CD4-positive, alpha-beta memory T cell (primary cell): ENCODE measurements at regions not wholly inside any gene's neighbourhood (a gene's known extent, or its start where the extent isn't known, plus 50 kb on each side); places are given as distances from the start of the nearest gene placed in this dataset.
"Not testable (repeated sequence)": the region's sequence is repeated elsewhere in the genome, so short reads cannot be mapped to it uniquely, and the experiment has no call there.

Source experiments
- CTCF ChIA-PET: fragments of 350-600 bp; sonication (Branson Sonifier 250); formaldehyde crosslinking; loops from one replicate; lab custom pipeline; 2021; ENCODE audit warnings: inconsistent platforms; ENCODE audit not compliant: partially characterized antibody; lab: Charles Lee
- POLR2A ChIA-PET: fragments of 350-600 bp; sonication (Branson Sonifier 250); formaldehyde crosslinking; loops from one replicate; lab custom pipeline; 2021; ENCODE audit not compliant: partially characterized antibody; lab: Charles Lee
- DNase-seq, 5 donors: peaks; one replicate each; pipeline versions ENCODE4 v3.0.0 to v3.0.0-alpha.2; 2020 to 2022; ENCODE audit warnings: mixed read lengths in 1 of 5
- H3K27ac ChIP-seq: one replicate; pipeline ENCODE4 v1.7.0; 2013; ENCODE audit warnings: low read depth, low read length
- H3K27me3 ChIP-seq: 2 replicates; pipeline ENCODE4 v1.7.0; 2013; ENCODE audit warnings: mild to moderate bottlenecking, low read length, moderate library complexity; ENCODE audit not compliant: insufficient read depth
- H3K36me3 ChIP-seq: 2 replicates; pipeline ENCODE4 v1.7.0; 2013; ENCODE audit warnings: mild to moderate bottlenecking, low read length, moderate library complexity; ENCODE audit not compliant: insufficient read depth
- H3K4me1 ChIP-seq: 2 replicates; pipeline ENCODE4 v1.7.0; 2013; ENCODE audit warnings: mild to moderate bottlenecking, low read length, moderate library complexity; ENCODE audit not compliant: insufficient read depth
- H3K4me3 ChIP-seq, 2 donors: one replicate each; pipeline ENCODE4 v1.7.0; 2013; ENCODE audit warnings: low read length in 2 of 2, mild to moderate bottlenecking in 1 of 2
- H3K9me3 ChIP-seq, 2 donors: one replicate each; pipeline ENCODE4 v1.7.0; 2013; ENCODE audit warnings: low read length in 2 of 2, control low read depth in 1 of 2; ENCODE audit not compliant: control insufficient read depth in 1 of 2
- H3K27ac Mint-ChIP-seq, 7 donors: one replicate each; pipeline ENCODE4 v1.8.0; 2020 to 2021; ENCODE audit warnings: mixed read lengths in 7 of 7, mild to moderate bottlenecking in 6 of 7, inconsistent platforms in 3 of 7, moderate library complexity in 3 of 7
- H3K27me3 Mint-ChIP-seq, 2 donors: one replicate each; pipeline ENCODE4 v1.8.0; 2020 to 2021; ENCODE audit warnings: mixed read lengths in 2 of 2
- H3K36me3 Mint-ChIP-seq, 2 donors: one replicate each; pipeline ENCODE4 v1.8.0; 2020 to 2021; ENCODE audit warnings: mixed read lengths in 2 of 2, inconsistent platforms in 1 of 2, mild to moderate bottlenecking in 1 of 2
- H3K4me1 Mint-ChIP-seq, 4 donors: one replicate each; pipeline ENCODE4 v1.8.0; 2020 to 2021; ENCODE audit warnings: mixed read lengths in 4 of 4, mild to moderate bottlenecking in 1 of 4
- H3K4me3 Mint-ChIP-seq, 8 donors: one replicate each; pipeline ENCODE4 v1.8.0; 2020 to 2021; ENCODE audit warnings: mixed read lengths in 8 of 8, mild to moderate bottlenecking in 7 of 8, moderate library complexity in 6 of 8, inconsistent platforms in 3 of 8
- H3K9me3 Mint-ChIP-seq, 8 donors: one replicate each; pipeline ENCODE4 v1.8.0; 2020 to 2021; ENCODE audit warnings: mixed read lengths in 8 of 8, mild to moderate bottlenecking in 5 of 8, inconsistent platforms in 3 of 8, moderate library complexity in 1 of 8
- intact Hi-C: fragments of 100-400 bp; cut with micrococcal nuclease; formaldehyde crosslinking; loops from one replicate; pipeline ENCODE4 v1.15.1; 2023

- no peaks in the 10 kb centered on the region for H3K9me3 ChIP-seq
- H3K4me3 Mint-ChIP-seq: no peak overlapping the region
- intact Hi-C loops: no loop called here
- no peak overlapping the region for H3K27ac Mint-ChIP-seq
- no peak overlapping the region for H3K4me3 ChIP-seq
- no peaks in the 10 kb centered on the region for H3K4me1 ChIP-seq
- no peaks in the 10 kb centered on the region for H3K36me3 Mint-ChIP-seq
- ChIA-PET CTCF (no interaction called here), POLR2A (no interaction called here)
- no peak for DNase-seq
- no peaks in the 10 kb centered on the region for H3K4me1 Mint-ChIP-seq
- H3K27ac ChIP-seq: no peak overlapping the region
- H3K27me3 Mint-ChIP-seq: no peaks in the 10 kb centered on the region
- H3K36me3 ChIP-seq: no peaks in the 10 kb centered on the region
- H3K27me3 ChIP-seq: no peaks in the 10 kb centered on the region
- peaks cover 0 to 7% (median 0%) of the 10 kb centered on the region in 8 donors for H3K9me3 Mint-ChIP-seq
These were observed 566.0 kb downstream of the ADGRL2 start for GRCh38 chr1:82366689-82367088.

GRCh38 chr1:82359541-82359940 lies 558.8 kb downstream of the ADGRL2 start:
- H3K27me3 Mint-ChIP-seq, POLR2A ChIA-PET, H3K4me1 ChIP-seq, H3K27ac ChIP-seq, H3K27ac Mint-ChIP-seq, H3K4me1 Mint-ChIP-seq, H3K36me3 ChIP-seq, H3K4me3 ChIP-seq, intact Hi-C loops, H3K27me3 ChIP-seq, H3K36me3 Mint-ChIP-seq, H3K9me3 Mint-ChIP-seq, CTCF ChIA-PET, DNase-seq, H3K4me3 Mint-ChIP-seq, H3K9me3 ChIP-seq: not testable (repeated sequence)

GRCh38 chr1:82358706-82359105 lies 558.0 kb downstream of the ADGRL2 start:
- H3K27ac ChIP-seq, H3K27ac Mint-ChIP-seq, H3K36me3 ChIP-seq, H3K27me3 Mint-ChIP-seq, H3K27me3 ChIP-seq, H3K4me3 ChIP-seq, intact Hi-C loops, CTCF ChIA-PET, H3K9me3 ChIP-seq, DNase-seq, H3K4me1 ChIP-seq, H3K4me1 Mint-ChIP-seq, H3K36me3 Mint-ChIP-seq, POLR2A ChIA-PET, H3K4me3 Mint-ChIP-seq, H3K9me3 Mint-ChIP-seq: not testable (repeated sequence)

- H3K4me1 Mint-ChIP-seq, H3K9me3 ChIP-seq, H3K4me3 Mint-ChIP-seq, intact Hi-C loops, POLR2A ChIA-PET, DNase-seq, H3K36me3 Mint-ChIP-seq, H3K4me1 ChIP-seq, H3K27me3 ChIP-seq, H3K9me3 Mint-ChIP-seq, H3K27ac ChIP-seq, H3K36me3 ChIP-seq, H3K27me3 Mint-ChIP-seq, CTCF ChIA-PET, H3K27ac Mint-ChIP-seq, H3K4me3 ChIP-seq: not testable (repeated sequence)
These were observed 553.8 kb downstream of the ADGRL2 start for GRCh38 chr1:82354546-82354945.

GRCh38 chr1:82348487-82348886 lies 547.8 kb downstream of the ADGRL2 start:
- POLR2A ChIA-PET: no interaction called here
- no peaks in the 10 kb centered on the region for H3K4me1 Mint-ChIP-seq
- no peaks in the 10 kb centered on the region for H3K27me3 ChIP-seq
- no peaks in the 10 kb centered on the region for H3K36me3 Mint-ChIP-seq
- CTCF ChIA-PET: no interaction called here
- H3K36me3 ChIP-seq: no peaks in the 10 kb centered on the region
- H3K27me3 Mint-ChIP-seq: no peaks in the 10 kb centered on the region
- H3K9me3 Mint-ChIP-seq: peaks cover 0 to 11% (median 5%) of the 10 kb centered on the region in 8 donors
- H3K4me3 Mint-ChIP-seq: no peak overlapping the region
- H3K27ac Mint-ChIP-seq: no peak overlapping the region
- H3K4me1 ChIP-seq: no peaks in the 10 kb centered on the region
- no peak for DNase-seq
- H3K9me3 ChIP-seq: no peaks in the 10 kb centered on the region
- no peak overlapping the region for H3K4me3 ChIP-seq
- intact Hi-C loops: no loop called here
- no peak overlapping the region for H3K27ac ChIP-seq

GRCh38 chr1:82346141-82346540 lies 545.4 kb downstream of the ADGRL2 start:
- ChIA-PET CTCF (no interaction called here), POLR2A (no interaction called here)
- H3K4me1 ChIP-seq: no peaks in the 10 kb centered on the region
- no peak overlapping the region for H3K4me3 Mint-ChIP-seq
- no peaks in the 10 kb centered on the region for H3K36me3 Mint-ChIP-seq
- no peaks in the 10 kb centered on the region for H3K27me3 Mint-ChIP-seq
- no peak overlapping the region for H3K27ac ChIP-seq
- H3K4me3 ChIP-seq: no peak overlapping the region
- no peaks in the 10 kb centered on the region for H3K36me3 ChIP-seq
- H3K9me3 Mint-ChIP-seq: peaks cover 0 to 11% (median 5%) of the 10 kb centered on the region in 8 donors
- no peaks in the 10 kb centered on the region for H3K9me3 ChIP-seq
- intact Hi-C loops: no loop called here
- no peak overlapping the region for H3K27ac Mint-ChIP-seq
- no peaks in the 10 kb centered on the region for H3K4me1 Mint-ChIP-seq
- no peaks in the 10 kb centered on the region for H3K27me3 ChIP-seq
- no peak for DNase-seq

- no peak overlapping the region for H3K27ac ChIP-seq
- peaks cover 0 to 10% (median 0%) of the 10 kb centered on the region in 8 donors for H3K9me3 Mint-ChIP-seq
- no peak overlapping the region for H3K4me3 Mint-ChIP-seq
- no peaks in the 10 kb centered on the region for H3K36me3 Mint-ChIP-seq
- no peak for DNase-seq
- no peaks in the 10 kb centered on the region for H3K27me3 Mint-ChIP-seq
- peak overlapping the region in 1 of 7 donors; percentile 38 for H3K27ac Mint-ChIP-seq
- no peaks in the 10 kb centered on the region for H3K9me3 ChIP-seq
- H3K4me3 ChIP-seq: no peak overlapping the region
- H3K4me1 ChIP-seq: no peaks in the 10 kb centered on the region
- no peaks in the 10 kb centered on the region for H3K36me3 ChIP-seq
- no peaks in the 10 kb centered on the region for H3K27me3 ChIP-seq
- intact Hi-C loops: no loop called here
- POLR2A ChIA-PET: no interaction called here
- CTCF ChIA-PET: no interaction called here
- H3K4me1 Mint-ChIP-seq: no peaks in the 10 kb centered on the region
These were observed 542.6 kb downstream of the ADGRL2 start for GRCh38 chr1:82343381-82343780.

GRCh38 chr1:82337635-82338034 lies 536.9 kb downstream of the ADGRL2 start:
- Histone ChIP-seq H3K9me3 (no peaks in the 10 kb centered on the region), H3K4me1 (no peaks in the 10 kb centered on the region), H3K36me3 (no peaks in the 10 kb centered on the region), H3K27me3 (no peaks in the 10 kb centered on the region), H3K4me3 (no peak overlapping the region), H3K27ac (no peak overlapping the region)
- no peak overlapping the region for H3K4me3 Mint-ChIP-seq
- H3K27me3 Mint-ChIP-seq: no peaks in the 10 kb centered on the region
- ChIA-PET CTCF (no interaction called here), POLR2A (no interaction called here)
- H3K27ac Mint-ChIP-seq: no peak overlapping the region
- no peaks in the 10 kb centered on the region for H3K36me3 Mint-ChIP-seq
- DNase-seq: no peak
- no peaks in the 10 kb centered on the region for H3K4me1 Mint-ChIP-seq
- intact Hi-C loops: no loop called here
- H3K9me3 Mint-ChIP-seq: peaks cover 0 to 16% (median 0%) of the 10 kb centered on the region in 8 donors
